Uterus (tissue), 2 donors: ENCODE measurements at regions not wholly inside any gene's neighbourhood (a gene's known extent, or its start where the extent isn't known, plus 50 kb on each side); places are given as distances from the start of the nearest gene placed in this dataset.

Experiments
- POLR2A ChIP-seq, 2 donors: fragments of 450-650 bp; IDR thresholded peaks; one replicate each; pipeline ENCODE4 v1.6.1; 2016; ENCODE audit warnings: antibody characterized with exemption in 2 of 2, mild to moderate bottlenecking in 1 of 2, moderate library complexity in 1 of 2
- TF ChIP-seq, protein P1 (sequence below), 4 experiments: fragments of 200-600 bp in 2 of 4; fragments of 450-650 bp in 2 of 4; sonication (generic) in 2 of 4; IDR thresholded peaks; one replicate each; pipeline ENCODE4 v1.5.1; 2016 to 2019; ENCODE audit warnings: antibody characterized with exemption in 4 of 4, mild to moderate bottlenecking in 2 of 4, moderate library complexity in 1 of 4

DNA sequence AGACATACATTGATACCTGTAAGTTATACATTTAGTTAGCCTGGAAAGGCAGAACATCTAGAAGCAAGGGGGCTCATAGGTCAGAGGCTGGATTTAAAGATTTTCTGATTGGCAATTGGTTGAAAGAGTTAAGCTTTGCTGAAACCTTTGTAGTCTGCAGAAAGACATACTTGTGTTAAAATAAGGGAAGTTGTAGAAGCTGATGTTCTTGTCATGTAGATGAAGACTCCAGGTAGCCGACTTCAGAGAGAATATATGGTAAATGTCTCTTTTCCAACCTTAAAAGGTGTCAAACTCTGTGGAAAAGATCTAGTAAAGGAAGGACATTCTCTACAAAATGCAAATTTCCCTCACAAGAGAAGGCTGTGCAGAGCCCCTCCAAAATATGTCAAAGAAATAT lies 62.9 kb upstream of the ADAMTS16 start:
- TF ChIP-seq, protein P1, sequence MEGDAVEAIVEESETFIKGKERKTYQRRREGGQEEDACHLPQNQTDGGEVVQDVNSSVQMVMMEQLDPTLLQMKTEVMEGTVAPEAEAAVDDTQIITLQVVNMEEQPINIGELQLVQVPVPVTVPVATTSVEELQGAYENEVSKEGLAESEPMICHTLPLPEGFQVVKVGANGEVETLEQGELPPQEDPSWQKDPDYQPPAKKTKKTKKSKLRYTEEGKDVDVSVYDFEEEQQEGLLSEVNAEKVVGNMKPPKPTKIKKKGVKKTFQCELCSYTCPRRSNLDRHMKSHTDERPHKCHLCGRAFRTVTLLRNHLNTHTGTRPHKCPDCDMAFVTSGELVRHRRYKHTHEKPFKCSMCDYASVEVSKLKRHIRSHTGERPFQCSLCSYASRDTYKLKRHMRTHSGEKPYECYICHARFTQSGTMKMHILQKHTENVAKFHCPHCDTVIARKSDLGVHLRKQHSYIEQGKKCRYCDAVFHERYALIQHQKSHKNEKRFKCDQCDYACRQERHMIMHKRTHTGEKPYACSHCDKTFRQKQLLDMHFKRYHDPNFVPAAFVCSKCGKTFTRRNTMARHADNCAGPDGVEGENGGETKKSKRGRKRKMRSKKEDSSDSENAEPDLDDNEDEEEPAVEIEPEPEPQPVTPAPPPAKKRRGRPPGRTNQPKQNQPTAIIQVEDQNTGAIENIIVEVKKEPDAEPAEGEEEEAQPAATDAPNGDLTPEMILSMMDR (IDR thresholded peaks at IDR 0.05) = no peak
- TF ChIP-seq POLR2A (IDR thresholded peaks at IDR 0.05) = no peak
